HFF-Myc (cell line): ENCODE measurements at regions not wholly inside any gene's neighbourhood (a gene's known extent, or its start where the extent isn't known, plus 50 kb on each side); places are given as distances from the start of the nearest gene placed in this dataset.
A peak's percentile ranks its signal among the peaks of the same experiment; 100 is the strongest.
"Not testable (repeated sequence)": the region's sequence is repeated elsewhere in the genome, so short reads cannot be mapped to it uniquely, and the experiment has no call there.

Experiments
- DNase-seq: peaks from one replicate; pipeline ENCODE4 v3.0.0-alpha.2; 2011; ENCODE audit warnings: low read depth; ENCODE audit errors: extremely low read depth
- H3K4me3 ChIP-seq: replicated peaks from 2 replicates; pipeline ENCODE4 v1.5.1; 2011; ENCODE audit warnings: low read depth, mild to moderate bottlenecking, control low read depth, low read length
- CTCF ChIP-seq: IDR thresholded peaks from 2 replicates; pipeline ENCODE4 v1.5.1; 2012; ENCODE audit warnings: mild to moderate bottlenecking, low read depth, low read length, control low read depth; ENCODE audit errors: missing control alignments

- no peak for DNase-seq
- H3K4me3 ChIP-seq: no peak overlapping the region
- TF ChIP-seq CTCF: peak; percentile 27
Measured at GRCh38 chr7:108660465-108660864, 90.8 kb downstream of the DNAJB9 start.

- TF ChIP-seq CTCF: no peak
- DNase-seq: no peak
- H3K4me3 ChIP-seq: no peak overlapping the region
Measured at GRCh38 chr7:108662783-108663362, 93.2 kb downstream of the DNAJB9 start.

DNA sequence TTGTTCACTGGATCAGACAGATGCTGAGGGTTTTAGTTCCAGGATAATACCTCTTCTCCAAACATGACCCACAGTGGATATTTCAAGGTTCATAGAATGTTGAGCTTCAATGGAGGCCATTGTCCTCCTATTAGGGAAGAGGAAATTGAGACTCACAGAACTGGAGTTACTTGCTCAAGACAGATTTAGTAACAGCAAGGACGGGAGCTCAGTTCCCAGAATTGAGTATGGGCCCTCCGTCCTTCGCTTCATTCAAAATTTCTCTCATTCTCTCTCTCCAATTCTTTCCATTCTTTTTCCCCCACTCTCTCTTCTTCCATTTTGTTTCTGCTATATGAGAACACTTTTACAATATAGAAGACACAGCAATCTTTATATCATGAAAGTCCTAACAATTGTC, 94.0 kb downstream of the DNAJB9 start:
- no peak for TF ChIP-seq CTCF
- DNase-seq: no peak
- no peak overlapping the region for H3K4me3 ChIP-seq

GRCh38 chr7:108667216-108667615, 97.5 kb downstream of the DNAJB9 start:
- H3K4me3 ChIP-seq: no peak overlapping the region
- no peak for DNase-seq
- no peak for TF ChIP-seq CTCF

DNA sequence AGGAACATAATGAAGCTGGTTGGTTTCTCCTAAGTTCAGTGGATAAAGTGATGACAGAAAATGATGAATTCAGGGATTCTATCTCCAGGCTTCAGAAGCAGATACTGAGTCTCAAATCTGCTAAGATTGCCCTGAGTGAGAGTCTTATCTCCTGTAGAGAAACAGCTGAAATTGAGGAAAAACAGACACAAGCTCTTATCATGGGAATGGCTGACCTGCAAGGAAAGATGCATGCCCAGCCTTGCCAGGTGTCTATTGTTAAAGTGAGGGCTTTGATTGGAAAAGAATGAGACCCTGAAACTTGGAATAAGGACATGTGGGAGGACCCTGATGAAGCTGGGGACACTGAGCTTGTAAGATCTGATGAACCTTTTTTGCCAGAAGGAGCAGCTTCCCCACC, 100.3 kb downstream of the DNAJB9 start:
- no peak overlapping the region for H3K4me3 ChIP-seq
- DNase-seq: no peak

GRCh38 chr7:108673699-108674098, 104.0 kb downstream of the DNAJB9 start:
- H3K4me3 ChIP-seq, DNase-seq: not testable (repeated sequence)

More for the DNA sequence above, 100.3 kb downstream of the DNAJB9 start:
- no peak for TF ChIP-seq CTCF

GRCh38 chr7:108684629-108685028, 115.0 kb downstream of the DNAJB9 start:
- DNase-seq: no peak
- TF ChIP-seq CTCF: no peak
- no peak overlapping the region for H3K4me3 ChIP-seq
